Liver (tissue), 8 donors: ENCODE measurements at regions not wholly inside any gene's neighbourhood (a gene's known extent, or its start where the extent isn't known, plus 50 kb on each side); places are given as distances from the start of the nearest gene placed in this dataset.

ENCODE experiments used
- DNase-seq: peaks from one replicate; pipeline ENCODE4 v3.0.0-alpha.2; 2017; ENCODE audit warnings: low spot score
- H3K27ac ChIP-seq, 2 donors: one replicate each; pipeline ENCODE4 v1.7.0; 2013; ENCODE audit warnings: inconsistent platforms in 2 of 2, low read length in 2 of 2, control low read depth in 1 of 2, low read depth in 1 of 2, mild to moderate bottlenecking in 1 of 2
- H3K27me3 ChIP-seq, 4 donors: one replicate each; pipeline versions ENCODE4 v1.6.1 to v1.7.0; 2013; ENCODE audit warnings: low read length in 3 of 4, inconsistent platforms in 1 of 4, mild to moderate bottlenecking in 1 of 4, moderate library complexity in 1 of 4; ENCODE audit not compliant: control insufficient read depth in 4 of 4, insufficient read depth in 4 of 4
- H3K36me3 ChIP-seq, 4 donors: one replicate each; pipeline versions ENCODE4 v1.6.1 to v1.7.0; 2013; ENCODE audit warnings: low read length in 3 of 4, mild to moderate bottlenecking in 3 of 4, low read depth in 1 of 4, moderate library complexity in 1 of 4; ENCODE audit not compliant: control insufficient read depth in 4 of 4, insufficient read depth in 3 of 4
- H3K4me1 ChIP-seq, 4 donors: one replicate each; pipeline versions ENCODE4 v1.6.1 to v1.7.0; 2013; ENCODE audit warnings: low read length in 3 of 4, mild to moderate bottlenecking in 3 of 4, moderate library complexity in 1 of 4; ENCODE audit not compliant: control insufficient read depth in 4 of 4, insufficient read depth in 4 of 4
- H3K4me3 ChIP-seq, 3 donors: one replicate each; pipeline versions ENCODE4 v1.6.1 to v1.7.0; 2013; ENCODE audit warnings: low read length in 3 of 3, control low read depth in 1 of 3, low read depth in 1 of 3, mild to moderate bottlenecking in 1 of 3
- H3K9ac ChIP-seq, 2 donors: one replicate each; pipeline ENCODE4 v1.7.0; 2013; ENCODE audit warnings: low read length in 2 of 2, mild to moderate bottlenecking in 2 of 2, moderate library complexity in 2 of 2, control low read depth in 1 of 2, low read depth in 1 of 2
- H3K9me3 ChIP-seq, 4 donors: one replicate each; pipeline versions ENCODE4 v1.6.1 to v1.7.0; 2013; ENCODE audit warnings: low read length in 3 of 4; ENCODE audit not compliant: control insufficient read depth in 4 of 4
- CTCF ChIP-seq: fragments of 150-350 bp; IDR thresholded peaks from 2 replicates; pipeline ENCODE4 v1.5.1; 2017; ENCODE audit warnings: improper control_type of control experiment, low read depth, low read length; ENCODE audit not compliant: missing input control
- EGR1 ChIP-seq, 2 donors: IDR thresholded peaks; 2 replicates each; pipeline ENCODE4 v1.6.1; 2016 to 2018; ENCODE audit warnings: antibody characterized with exemption in 2 of 2, low read depth in 2 of 2
- FOXA1 ChIP-seq: IDR thresholded peaks from 2 replicates; pipeline ENCODE4 v1.6.1; 2016; ENCODE audit warnings: antibody characterized with exemption
- GABPA ChIP-seq, 2 donors: IDR thresholded peaks in 1 of 2; conservative IDR thresholded peaks in 1 of 2; 2 replicates each; pipeline ENCODE4 v1.6.1; 2016; ENCODE audit warnings: antibody characterized with exemption in 2 of 2, mild to moderate bottlenecking in 1 of 2, moderate library complexity in 1 of 2
- HNF4A ChIP-seq, 2 donors: conservative IDR thresholded peaks; 2 replicates each; pipeline ENCODE4 v1.6.1; 2016; ENCODE audit warnings: antibody characterized with exemption in 2 of 2, mild to moderate bottlenecking in 2 of 2
- HNF4G ChIP-seq: IDR thresholded peaks from 2 replicates; pipeline ENCODE4 v1.6.1; 2016; ENCODE audit warnings: antibody characterized with exemption
- JUND ChIP-seq, 2 donors: IDR thresholded peaks; 2 replicates each; pipeline ENCODE4 v1.6.1; 2016; ENCODE audit warnings: antibody characterized with exemption in 2 of 2
- MAX ChIP-seq: IDR thresholded peaks from 2 replicates; pipeline ENCODE4 v1.6.1; 2016; ENCODE audit warnings: antibody characterized with exemption
- NR2F2 ChIP-seq: IDR thresholded peaks from 2 replicates; pipeline ENCODE4 v1.6.1; 2016; ENCODE audit warnings: antibody characterized with exemption
- RAD21 ChIP-seq, 2 donors: IDR thresholded peaks; 2 replicates each; pipeline ENCODE4 v1.6.1; 2016; ENCODE audit warnings: antibody characterized with exemption in 2 of 2, mild to moderate bottlenecking in 2 of 2
- REST ChIP-seq: IDR thresholded peaks from 2 replicates; pipeline ENCODE4 v1.6.1; 2016; ENCODE audit warnings: antibody characterized with exemption, mild to moderate bottlenecking
- RXRA ChIP-seq, 2 donors: IDR thresholded peaks; 2 replicates each; pipeline ENCODE4 v1.6.1; 2017 to 2018; ENCODE audit warnings: antibody characterized with exemption in 2 of 2, mild to moderate bottlenecking in 1 of 2
- SP1 ChIP-seq: IDR thresholded peaks from 2 replicates; pipeline ENCODE4 v1.6.1; 2018; ENCODE audit warnings: antibody characterized with exemption, mild to moderate bottlenecking
- YY1 ChIP-seq: IDR thresholded peaks from 2 replicates; pipeline ENCODE4 v1.6.1; 2016; ENCODE audit warnings: antibody characterized with exemption, mild to moderate bottlenecking
- ZBTB33 ChIP-seq: IDR thresholded peaks from 2 replicates; pipeline ENCODE4 v1.6.1; 2016; ENCODE audit warnings: antibody characterized with exemption
- WGBS: extraction: QIAGEN DNeasy Blood & Tissue Kit; methylation state at CpG from one replicate; pipeline ENCODE4 v1.1.7; 2013; 5-methylcytosine and 5-hydroxymethylcytosine counted together
- donor health status: healthy.
- donor health status: healthy.
- donor health status: healthy.
- donor health status: healthy.
- donor health status: healthy.

GRCh38 chr9:28409919-28410318 lies 836.6 kb upstream of the C9orf72 start:
- Histone ChIP-seq H3K9me3 (no peaks in the 10 kb centered on the region), H3K9ac (no peak overlapping the region), H3K36me3 (no peaks in the 10 kb centered on the region), H3K4me3 (no peak overlapping the region), H3K27me3 (no peaks in the 10 kb centered on the region), H3K27ac (no peak overlapping the region), H3K4me1 (no peaks in the 10 kb centered on the region)
- no peak for DNase-seq
- WGBS = 46% methylated on average over 1 of the region's 1 CpG
- TF ChIP-seq REST (no peak), EGR1 (IDR thresholded peaks at IDR 0.05; ENCODE audit: low read depth in 2 of 2) (no peak), NR2F2 (no peak), HNF4G (no peak)

GRCh38 chr9:28410411-28410810 lies 837.1 kb upstream of the C9orf72 start:
- H3K4me3 ChIP-seq = no peak overlapping the region
- no peak for DNase-seq
- TF ChIP-seq HNF4G (no peak), RXRA (IDR thresholded peaks at IDR 0.05) (no peak), SP1 (no peak), MAX (no peak), CTCF (no peak), NR2F2 (no peak)
- no peaks in the 10 kb centered on the region for H3K27me3 ChIP-seq
- no peak overlapping the region for H3K27ac ChIP-seq
- H3K9ac ChIP-seq = no peak overlapping the region
- H3K9me3 ChIP-seq = no peaks in the 10 kb centered on the region
- no peaks in the 10 kb centered on the region for H3K4me1 ChIP-seq
- 25% methylated on average over 3 of the region's 3 CpGs for WGBS
- no peaks in the 10 kb centered on the region for H3K36me3 ChIP-seq

- Histone ChIP-seq H3K27me3 (no peaks in the 10 kb centered on the region), H3K4me1 (no peaks in the 10 kb centered on the region), H3K4me3 (no peak overlapping the region), H3K9me3 (no peaks in the 10 kb centered on the region), H3K36me3 (no peaks in the 10 kb centered on the region), H3K27ac (no peak overlapping the region), H3K9ac (no peak overlapping the region)
- 40% methylated on average over 1 of the region's 1 CpG for WGBS
- no peak for DNase-seq
- TF ChIP-seq NR2F2 (no peak), HNF4A (conservative IDR thresholded peaks at IDR 0.05) (no peak), JUND (IDR thresholded peaks at IDR 0.05) (no peak), YY1 (no peak), EGR1 (IDR thresholded peaks at IDR 0.05; ENCODE audit: low read depth in 2 of 2) (no peak), RXRA (IDR thresholded peaks at IDR 0.05) (no peak), GABPA (IDR thresholded peaks at IDR 0.05 in 1 of 2, conservative IDR thresholded peaks at IDR 0.05 in 1 of 2) (no peak), SP1 (no peak), FOXA1 (no peak), RAD21 (IDR thresholded peaks at IDR 0.05) (no peak), CTCF (no peak), ZBTB33 (no peak)
These were observed 840.2 kb upstream of the C9orf72 start for GRCh38 chr9:28413471-28413870.
